ENCODE measurements at regions not wholly inside any gene's neighbourhood (a gene's known extent, or its start where the extent isn't known, plus 50 kb on each side); places are given as distances from the start of the nearest gene placed in this dataset.
"Not testable (repeated sequence)": the region's sequence is repeated elsewhere in the genome, so short reads cannot be mapped to it uniquely, and the experiment has no call there.

- DNase-seq (ENCODE audit: low spot score): no peak
Measured at GRCh38 chr7:152502813-152503790, 67.3 kb upstream of the KMT2C start.

- DNase-seq (ENCODE audit: low spot score): no peak
Measured at GRCh38 chr7:152501506-152501905, 65.7 kb upstream of the KMT2C start.

GRCh38 chr7:152499969-152500368, 64.2 kb upstream of the KMT2C start:
- DNase-seq (ENCODE audit: low spot score): not testable (repeated sequence)

- DNase-seq (ENCODE audit: low spot score): no peak
Measured at GRCh38 chr7:152495867-152496266, 60.1 kb upstream of the KMT2C start.

- no peak for DNase-seq (ENCODE audit: low spot score)
Measured at GRCh38 chr7:152492952-152493351, 57.1 kb upstream of the KMT2C start.

GRCh38 chr7:152489044-152489443, 53.2 kb upstream of the KMT2C start:
- DNase-seq (ENCODE audit: low spot score): no peak

- DNase-seq (ENCODE audit: low spot score): no peak
Measured at GRCh38 chr7:152486968-152487367, 51.2 kb upstream of the KMT2C start.

- DNase-seq (ENCODE audit: low spot score): no peak
Measured at GRCh38 chr7:152485826-152486225, 50.0 kb upstream of the KMT2C start.
